ENCODE measurements at regions not wholly inside any gene's neighbourhood (a gene's known extent, or its start where the extent isn't known, plus 50 kb on each side); places are given as distances from the start of the nearest gene placed in this dataset.
A peak's percentile ranks its signal among the peaks of the same experiment; 100 is the strongest.

GRCh38 chr2:156986339-156986988, 271.0 kb upstream of the GALNT5 start:
- CTCF ChIA-PET: no interaction called here

GRCh38 chr2:156999661-157000060, 257.8 kb upstream of the GALNT5 start:
- Mint-ChIP-seq H3K4me3 (no peak overlapping the region), H3K9me3 (peaks cover 9% of the 10 kb centered on the region; the same call in 1 of the 2 replicates), H3K27me3 (ENCODE audit: low read depth) (no peaks in the 10 kb centered on the region; the same call in 1 of the 2 replicates), H3K27ac (no peak overlapping the region), H3K4me1 (no peaks in the 10 kb centered on the region; the same call in 1 of the 2 replicates), H3K36me3 (no peaks in the 10 kb centered on the region)
- DNase-seq (ENCODE audit: low spot score): no peak
- ChIA-PET POLR2A (no interaction called here), CTCF (no interaction called here)
- ATAC-seq: no peak
- TF ChIP-seq OVOL2 (CRISPR knock-in tag; IDR thresholded peaks at IDR 0.05; ENCODE audit: borderline replicate concordance): no peak
- TF ChIP-seq ZNF263 (CRISPR knock-in tag; IDR thresholded peaks at IDR 0.05; ENCODE audit: low read depth): no peak
- TF ChIP-seq USF2 (CRISPR knock-in tag; IDR thresholded peaks at IDR 0.05): no peak
- TF ChIP-seq ZNF121 (CRISPR knock-in tag; IDR thresholded peaks at IDR 0.05): no peak
- no peak for TF ChIP-seq ZNF219 (CRISPR knock-in tag; IDR thresholded peaks at IDR 0.05; ENCODE audit: borderline replicate concordance)
- TF ChIP-seq, protein P1, sequence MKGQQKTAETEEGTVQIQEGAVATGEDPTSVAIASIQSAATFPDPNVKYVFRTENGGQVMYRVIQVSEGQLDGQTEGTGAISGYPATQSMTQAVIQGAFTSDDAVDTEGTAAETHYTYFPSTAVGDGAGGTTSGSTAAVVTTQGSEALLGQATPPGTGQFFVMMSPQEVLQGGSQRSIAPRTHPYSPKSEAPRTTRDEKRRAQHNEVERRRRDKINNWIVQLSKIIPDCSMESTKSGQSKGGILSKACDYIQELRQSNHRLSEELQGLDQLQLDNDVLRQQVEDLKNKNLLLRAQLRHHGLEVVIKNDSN (CRISPR knock-in tag; IDR thresholded peaks at IDR 0.05): no peak
- TF ChIP-seq ZNF232 (CRISPR knock-in tag; IDR thresholded peaks at IDR 0.05): no peak
- TF ChIP-seq FOXJ3 (CRISPR knock-in tag; IDR thresholded peaks at IDR 0.05; ENCODE audit: borderline replicate concordance): no peak
- no peak for TF ChIP-seq JUN (CRISPR knock-in tag; IDR thresholded peaks at IDR 0.05)
- TF ChIP-seq MYBL2 (CRISPR knock-in tag; IDR thresholded peaks at IDR 0.05): no peak

More at GRCh38 chr2:156986339-156986988, 271.0 kb upstream of the GALNT5 start:
- Mint-ChIP-seq H3K27ac (no peak overlapping the region), H3K27me3 (ENCODE audit: low read depth) (no peaks in the 10 kb centered on the region), H3K9me3 (no peaks in the 10 kb centered on the region), H3K4me1 (no peaks in the 10 kb centered on the region), H3K4me3 (no peak overlapping the region), H3K36me3 (no peaks in the 10 kb centered on the region)
- TF ChIP-seq, protein P2, sequence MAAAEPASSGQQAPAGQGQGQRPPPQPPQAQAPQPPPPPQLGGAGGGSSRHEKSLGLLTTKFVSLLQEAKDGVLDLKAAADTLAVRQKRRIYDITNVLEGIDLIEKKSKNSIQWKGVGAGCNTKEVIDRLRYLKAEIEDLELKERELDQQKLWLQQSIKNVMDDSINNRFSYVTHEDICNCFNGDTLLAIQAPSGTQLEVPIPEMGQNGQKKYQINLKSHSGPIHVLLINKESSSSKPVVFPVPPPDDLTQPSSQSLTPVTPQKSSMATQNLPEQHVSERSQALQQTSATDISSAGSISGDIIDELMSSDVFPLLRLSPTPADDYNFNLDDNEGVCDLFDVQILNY (CRISPR knock-in tag; IDR thresholded peaks at IDR 0.05): no peak
- TF ChIP-seq NFATC4 (CRISPR knock-in tag; IDR thresholded peaks at IDR 0.05) (no peak), SMAD4 (CRISPR knock-in tag; IDR thresholded peaks at IDR 0.05) (no peak), SOX15 (CRISPR knock-in tag; IDR thresholded peaks at IDR 0.05) (no peak), KAT7 (CRISPR knock-in tag; IDR thresholded peaks at IDR 0.05; ENCODE audit: borderline replicate concordance) (no peak), SMAD3 (CRISPR knock-in tag; IDR thresholded peaks at IDR 0.05; ENCODE audit: borderline replicate concordance) (no peak), ARID4B (CRISPR knock-in tag; IDR thresholded peaks at IDR 0.05; ENCODE audit: borderline replicate concordance) (no peak), HMGXB4 (CRISPR knock-in tag; IDR thresholded peaks at IDR 0.05) (no peak), GRHL2 (CRISPR knock-in tag; IDR thresholded peaks at IDR 0.05; ENCODE audit: insufficient replicate concordance, severe bottlenecking) (no peak)
- TF ChIP-seq, protein P3, sequence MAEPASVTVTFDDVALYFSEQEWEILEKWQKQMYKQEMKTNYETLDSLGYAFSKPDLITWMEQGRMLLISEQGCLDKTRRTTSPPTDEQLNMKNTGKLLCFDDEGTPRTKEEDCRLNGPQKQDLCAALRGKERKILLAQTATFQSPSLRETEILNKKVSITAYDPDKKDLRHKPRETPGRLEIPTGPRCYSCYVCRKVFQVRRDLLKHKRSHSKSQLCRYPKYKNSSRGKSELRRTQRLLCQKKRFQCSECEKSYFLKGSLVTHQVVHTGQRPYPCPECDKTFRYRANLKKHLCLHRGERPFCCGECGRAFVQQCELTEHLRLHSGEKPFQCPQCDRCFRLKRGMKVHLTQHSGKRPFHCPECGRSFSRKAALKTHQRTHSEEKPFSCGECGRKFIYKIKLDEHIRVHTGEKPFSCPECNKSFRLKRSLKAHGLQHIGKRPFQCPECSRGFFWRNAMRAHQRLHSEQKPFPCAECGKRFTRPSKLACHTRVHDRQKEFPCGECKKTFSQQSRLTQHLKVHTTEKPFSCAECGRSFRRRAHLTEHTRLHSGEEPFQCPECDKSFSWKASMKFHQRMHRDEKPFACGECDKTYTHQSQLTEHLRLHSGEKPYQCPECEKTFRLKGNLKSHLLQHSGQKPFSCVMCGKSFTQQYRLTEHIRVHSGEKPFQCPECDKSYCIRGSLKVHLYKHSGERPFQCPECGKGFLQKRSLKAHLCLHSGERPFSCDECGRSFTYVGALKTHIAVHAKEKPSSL (CRISPR knock-in tag; conservative IDR thresholded peaks at IDR 0.05): no peak
- peak; percentile 95 for ATAC-seq
- peak; percentile 30 for DNase-seq (ENCODE audit: low spot score)
- POLR2A ChIA-PET: no interaction called here
